ENCODE measurements at regions not wholly inside any gene's neighbourhood (a gene's known extent, or its start where the extent isn't known, plus 50 kb on each side); places are given as distances from the start of the nearest gene placed in this dataset.

GRCh38 chr21:43317254-43317748 is 109.6 kb downstream of the SIK1 start:
- no peak for DNase-seq (ENCODE audit: low spot score)

GRCh38 chr21:43316156-43316845 is 110.6 kb downstream of the SIK1 start:
- no peak for DNase-seq (ENCODE audit: low spot score)

- DNase-seq (ENCODE audit: low spot score) = no peak
Observed at GRCh38 chr21:43315244-43316137, 111.4 kb downstream of the SIK1 start.

GRCh38 chr21:43313939-43314405 is 113.0 kb downstream of the SIK1 start:
- DNase-seq (ENCODE audit: low spot score) = no peak

GRCh38 chr21:43313221-43313938 is 113.6 kb downstream of the SIK1 start:
- no peak for DNase-seq (ENCODE audit: low spot score)

GRCh38 chr21:43312751-43313169 is 114.2 kb downstream of the SIK1 start:
- no peak for DNase-seq (ENCODE audit: low spot score)

GRCh38 chr21:43312011-43312410 is 114.9 kb downstream of the SIK1 start:
- DNase-seq (ENCODE audit: low spot score) = no peak

- DNase-seq (ENCODE audit: low spot score) = no peak
Observed at GRCh38 chr21:43311301-43311817, 115.6 kb downstream of the SIK1 start.

GRCh38 chr21:43308815-43309283 is 118.1 kb downstream of the SIK1 start:
- no peak for DNase-seq (ENCODE audit: low spot score)

- DNase-seq (ENCODE audit: low spot score) = no peak
Observed at GRCh38 chr21:43308101-43308814, 118.7 kb downstream of the SIK1 start.

- DNase-seq (ENCODE audit: low spot score) = no peak
Observed at GRCh38 chr21:43307677-43308070, 119.3 kb downstream of the SIK1 start.

GRCh38 chr21:43306911-43307676 is 119.8 kb downstream of the SIK1 start:
- DNase-seq (ENCODE audit: low spot score) = no peak

GRCh38 chr21:43306391-43306790 is 120.5 kb downstream of the SIK1 start:
- no peak for DNase-seq (ENCODE audit: low spot score)

- no peak for DNase-seq (ENCODE audit: low spot score)
Observed at GRCh38 chr21:43305811-43306311, 121.1 kb downstream of the SIK1 start.

GRCh38 chr21:43305336-43305665 is 121.6 kb downstream of the SIK1 start:
- no peak for DNase-seq (ENCODE audit: low spot score)

- no peak for DNase-seq (ENCODE audit: low spot score)
Observed at GRCh38 chr21:43304621-43305335, 122.2 kb downstream of the SIK1 start.

- no peak for DNase-seq (ENCODE audit: low spot score)
Observed at GRCh38 chr21:43304206-43304605, 122.7 kb downstream of the SIK1 start.

GRCh38 chr21:43303275-43304178 is 123.4 kb downstream of the SIK1 start:
- DNase-seq (ENCODE audit: low spot score) = no peak

- DNase-seq (ENCODE audit: low spot score) = no peak
Observed at GRCh38 chr21:43302769-43303168, 124.2 kb downstream of the SIK1 start.
